Panc1 (cell line): ENCODE measurements at regions not wholly inside any gene's neighbourhood (a gene's known extent, or its start where the extent isn't known, plus 50 kb on each side); places are given as distances from the start of the nearest gene placed in this dataset.

ENCODE experiments used
- ATAC-seq: fragments of 200-7000 bp; cut with Tn5 transposase; 2 replicates; pipeline ENCODE4 v1.9.1; 2020; ENCODE audit warnings: mild to moderate bottlenecking, moderate library complexity
- BruUV-seq: library from RNA; stranded (reverse); fragments of 400-500 nt; replicated peaks from 2 replicates; lab custom pipeline; 2021; lab: Mats Ljungman, UMichigan
- CTCF ChIA-PET: fragments of 300-600 bp; sonication (Branson Sonifier 250); formaldehyde crosslinking; loops from one replicate; lab custom pipeline; 2022; ENCODE audit warnings: antibody characterized with exemption; lab: Charles Lee
- POLR2A ChIA-PET: fragments of 300-600 bp; sonication (Branson Sonifier 250); formaldehyde crosslinking; loops from one replicate; lab custom pipeline; 2022; ENCODE audit warnings: antibody characterized with exemption; lab: Charles Lee
- DNase-seq: peaks from one replicate; pipeline ENCODE4 v3.0.0-alpha.2; 2010; ENCODE audit warnings: low read depth, low spot score
- H3K27ac ChIP-seq: 2 replicates; pipeline ENCODE4 v1.5.1; 2011; ENCODE audit warnings: mild to moderate bottlenecking, low read length, inconsistent platforms
- H3K27me3 ChIP-seq: fragments of 200-500 bp; sonication (Bioruptor generic); 2 replicates; pipeline ENCODE4 v1.6.0; 2014; ENCODE audit warnings: low read length, inconsistent platforms; ENCODE audit not compliant: control insufficient read depth, insufficient read depth
- H3K36me3 ChIP-seq: fragments of 200-500 bp; sonication (Bioruptor generic); 2 replicates; pipeline ENCODE4 v1.5.1; 2014; ENCODE audit warnings: inconsistent platforms, mild to moderate bottlenecking, low read length, moderate library complexity; ENCODE audit not compliant: control insufficient read depth, insufficient read depth
- H3K4me1 ChIP-seq: 2 replicates; pipeline ENCODE4 v1.5.1; 2011; ENCODE audit warnings: inconsistent platforms, mild to moderate bottlenecking, low read length, moderate library complexity; ENCODE audit not compliant: control insufficient read depth, insufficient read depth
- H3K4me3 ChIP-seq, 2 experiments: 2 replicates each; pipeline ENCODE4 v1.5.1; 2011 to 2012; ENCODE audit warnings: low read depth in 2 of 2, low read length in 2 of 2, mild to moderate bottlenecking in 2 of 2, inconsistent platforms in 1 of 2, moderate library complexity in 1 of 2
- H3K9me3 ChIP-seq: fragments of 200-500 bp; sonication (Bioruptor generic); 2 replicates; pipeline ENCODE4 v1.5.1; 2014; ENCODE audit warnings: low read depth, mild to moderate bottlenecking, inconsistent platforms, low read length, moderate library complexity; ENCODE audit not compliant: control insufficient read depth, insufficient read depth
- POLR2AphosphoS5 ChIP-seq: IDR thresholded peaks from 2 replicates; pipeline ENCODE4 v1.6.1; 2012; ENCODE audit warnings: mild to moderate bottlenecking, low read depth, low read length, moderate library complexity
- REST ChIP-seq, 2 experiments: IDR thresholded peaks; 2 replicates each; pipeline ENCODE4 v1.6.1; 2011 to 2012; ENCODE audit warnings: low read depth in 2 of 2, control low read depth in 1 of 2, low read length in 1 of 2, mild to moderate bottlenecking in 1 of 2, moderate library complexity in 1 of 2; ENCODE audit not compliant: insufficient read depth in 1 of 2
- SIN3A ChIP-seq: IDR thresholded peaks from 2 replicates; pipeline ENCODE4 v1.6.1; 2012; ENCODE audit warnings: low read depth, mild to moderate bottlenecking, low read length, moderate library complexity, borderline replicate concordance; ENCODE audit not compliant: insufficient read depth
- TCF7L2 ChIP-seq: IDR thresholded peaks from 2 replicates; pipeline ENCODE4 v1.6.1; 2011; ENCODE audit warnings: mild to moderate bottlenecking, low read depth, low read length, inconsistent platforms
- in situ Hi-C: cut with HindIII; loops from 2 replicates; pipeline ENCODE4 v1.10.0; 2016; ENCODE audit warnings: low sequenced_read_pairs, low pct_unique_long_range_greater_than_20kb
- intact Hi-C: fragments of 100-400 bp; cut with micrococcal nuclease; formaldehyde crosslinking; loops from one replicate; pipeline ENCODE4 v1.10.0; 2022; ENCODE audit not compliant: unreplicated experiment
- TF ChIP-seq, protein P1 (sequence below): fragments of 450-650 bp; IDR thresholded peaks from 2 replicates; pipeline ENCODE4 v1.5.1; 2017; ENCODE audit warnings: mild to moderate bottlenecking

GRCh38 chr1:82845866-82846265 is 1045.1 kb downstream of the ADGRL2 start:
- H3K36me3 ChIP-seq: no peaks in the 10 kb centered on the region
- no peak for DNase-seq
- ChIA-PET POLR2A (no interaction called here), CTCF (interaction anchor here (0.6 kb wide), 1 partner anchor 1034 kb away, joined by 3 read pairs; no protein-coding TSS in a partner anchor)
- TF ChIP-seq POLR2AphosphoS5 (no peak), REST (IDR thresholded peaks at IDR 0.05; ENCODE audit: insufficient read depth in 1 of 2, low read depth in 2 of 2, low read length in 1 of 2) (no peak), TCF7L2 (no peak), SIN3A (no peak)
- TF ChIP-seq, protein P1, sequence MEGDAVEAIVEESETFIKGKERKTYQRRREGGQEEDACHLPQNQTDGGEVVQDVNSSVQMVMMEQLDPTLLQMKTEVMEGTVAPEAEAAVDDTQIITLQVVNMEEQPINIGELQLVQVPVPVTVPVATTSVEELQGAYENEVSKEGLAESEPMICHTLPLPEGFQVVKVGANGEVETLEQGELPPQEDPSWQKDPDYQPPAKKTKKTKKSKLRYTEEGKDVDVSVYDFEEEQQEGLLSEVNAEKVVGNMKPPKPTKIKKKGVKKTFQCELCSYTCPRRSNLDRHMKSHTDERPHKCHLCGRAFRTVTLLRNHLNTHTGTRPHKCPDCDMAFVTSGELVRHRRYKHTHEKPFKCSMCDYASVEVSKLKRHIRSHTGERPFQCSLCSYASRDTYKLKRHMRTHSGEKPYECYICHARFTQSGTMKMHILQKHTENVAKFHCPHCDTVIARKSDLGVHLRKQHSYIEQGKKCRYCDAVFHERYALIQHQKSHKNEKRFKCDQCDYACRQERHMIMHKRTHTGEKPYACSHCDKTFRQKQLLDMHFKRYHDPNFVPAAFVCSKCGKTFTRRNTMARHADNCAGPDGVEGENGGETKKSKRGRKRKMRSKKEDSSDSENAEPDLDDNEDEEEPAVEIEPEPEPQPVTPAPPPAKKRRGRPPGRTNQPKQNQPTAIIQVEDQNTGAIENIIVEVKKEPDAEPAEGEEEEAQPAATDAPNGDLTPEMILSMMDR: no peak
- intact Hi-C loops (no loop called here), in situ Hi-C loops (no loop called here)
- no peak overlapping the region for H3K27ac ChIP-seq
- H3K4me3 ChIP-seq: no peak overlapping the region
- BruUV-seq: no TSS peak
- no peaks in the 10 kb centered on the region for H3K4me1 ChIP-seq
- H3K27me3 ChIP-seq: no peaks in the 10 kb centered on the region
- no peaks in the 10 kb centered on the region for H3K9me3 ChIP-seq
- no peak for ATAC-seq

- Histone ChIP-seq H3K36me3 (no peaks in the 10 kb centered on the region), H3K4me3 (no peak overlapping the region), H3K27me3 (no peaks in the 10 kb centered on the region), H3K4me1 (no peaks in the 10 kb centered on the region), H3K9me3 (no peaks in the 10 kb centered on the region), H3K27ac (no peak overlapping the region)
- intact Hi-C loops (no loop called here), in situ Hi-C loops (no loop called here)
- no TSS peak for BruUV-seq
- ATAC-seq (no peak), DNase-seq (no peak)
- no peak for TF ChIP-seq SIN3A
- no peak for TF ChIP-seq POLR2AphosphoS5
- TF ChIP-seq, protein P1: no peak
- TF ChIP-seq REST (IDR thresholded peaks at IDR 0.05; ENCODE audit: insufficient read depth in 1 of 2, low read depth in 2 of 2, low read length in 1 of 2): no peak
- TF ChIP-seq TCF7L2: no peak
- POLR2A ChIA-PET: no interaction called here
- CTCF ChIA-PET: interaction anchor here (0.6 kb wide), 1 partner anchor 1034 kb away, joined by 3 read pairs; no protein-coding TSS in a partner anchor
Observed at GRCh38 chr1:82844911-82845827, 1044.4 kb downstream of the ADGRL2 start.
